ENCODE measurements at regions not wholly inside any gene's neighbourhood (a gene's known extent, or its start where the extent isn't known, plus 50 kb on each side); places are given as distances from the start of the nearest gene placed in this dataset.

DNA sequence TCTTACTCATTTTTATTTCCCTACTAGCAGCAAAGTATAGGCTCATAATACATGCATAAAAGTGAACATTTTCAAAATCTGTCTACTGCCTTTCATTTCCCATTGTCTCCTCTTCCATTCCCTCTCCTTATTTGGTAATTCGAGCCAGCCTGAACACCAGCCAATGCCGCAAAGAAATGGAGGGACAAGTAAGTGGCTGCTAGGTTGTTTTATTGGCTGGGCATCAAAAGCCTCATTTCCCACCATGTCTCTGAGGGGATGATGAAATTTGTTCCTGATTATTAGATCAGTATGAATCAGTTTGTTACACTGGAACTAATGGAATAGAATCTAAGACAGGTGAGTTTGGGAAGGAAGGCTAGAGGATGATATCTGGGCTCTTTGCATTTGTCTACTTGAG is 143.5 kb downstream of the KCNA5 start:
- Histone ChIP-seq H3K4me3 (ENCODE audit: low read length) (no peak overlapping the region), H3K4me1 (ENCODE audit: control insufficient read depth, insufficient read depth, low read length) (no peaks in the 10 kb centered on the region), H3K27ac (ENCODE audit: low read depth, low read length) (no peak overlapping the region), H3K36me3 (ENCODE audit: control insufficient read depth, insufficient read depth, low read length) (no peaks in the 10 kb centered on the region), H3K27me3 (ENCODE audit: control insufficient read depth, insufficient read depth, low read length) (no peaks in the 10 kb centered on the region), H3K9ac (ENCODE audit: low read length) (no peak overlapping the region)

DNA sequence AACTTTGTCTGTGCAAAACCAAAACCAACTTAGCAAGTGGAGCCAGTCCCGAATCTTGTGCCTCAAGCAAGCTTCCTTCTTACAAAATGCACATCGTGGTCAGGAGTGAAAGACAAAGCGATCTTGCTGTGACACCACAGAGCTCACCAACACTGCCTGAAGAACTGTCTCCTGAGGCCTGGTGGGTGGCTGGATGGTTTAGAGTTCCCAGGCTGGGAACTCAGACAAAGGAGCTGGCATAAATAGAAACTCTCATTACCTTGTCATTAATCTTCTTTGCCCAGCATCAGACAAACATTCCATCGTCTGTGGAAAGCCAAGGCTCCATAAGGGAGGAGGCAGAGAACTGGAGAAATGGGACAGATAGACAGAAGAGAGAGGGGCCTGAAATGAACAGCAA is 144.8 kb downstream of the KCNA5 start:
- H3K4me1 ChIP-seq (ENCODE audit: control insufficient read depth, insufficient read depth, low read length), result no peaks in the 10 kb centered on the region
- no peak overlapping the region for H3K9ac ChIP-seq (ENCODE audit: low read length)
- H3K27me3 ChIP-seq (ENCODE audit: control insufficient read depth, insufficient read depth, low read length), result no peaks in the 10 kb centered on the region
- no peak overlapping the region for H3K4me3 ChIP-seq (ENCODE audit: low read length)
- no peaks in the 10 kb centered on the region for H3K36me3 ChIP-seq (ENCODE audit: control insufficient read depth, insufficient read depth, low read length)
- no peak overlapping the region for H3K27ac ChIP-seq (ENCODE audit: low read depth, low read length)

DNA sequence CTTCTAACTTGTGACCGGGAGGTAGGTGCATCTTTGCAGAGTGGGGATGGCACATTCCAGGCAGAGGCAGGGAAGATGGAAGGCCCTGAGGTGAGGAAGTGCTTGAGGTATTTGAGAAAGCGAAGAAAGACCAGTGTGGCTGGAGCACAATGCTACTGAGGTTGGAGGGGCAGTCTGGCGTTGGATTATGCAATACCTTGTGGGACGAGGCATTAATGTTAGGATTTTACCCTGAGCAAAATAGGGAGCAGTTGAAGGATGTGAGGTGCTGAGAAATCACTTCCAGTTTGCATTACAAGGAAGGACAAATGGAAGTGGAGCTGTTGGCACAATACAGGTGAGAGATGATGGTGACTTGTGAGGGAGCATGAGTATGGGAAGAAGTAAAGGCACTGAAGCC is 145.5 kb downstream of the KCNA5 start:
- no peaks in the 10 kb centered on the region for H3K4me1 ChIP-seq (ENCODE audit: control insufficient read depth, insufficient read depth, low read length)
- H3K9ac ChIP-seq (ENCODE audit: low read length), result no peak overlapping the region
- no peak overlapping the region for H3K4me3 ChIP-seq (ENCODE audit: low read length)
- H3K27me3 ChIP-seq (ENCODE audit: control insufficient read depth, insufficient read depth, low read length), result no peaks in the 10 kb centered on the region
- H3K27ac ChIP-seq (ENCODE audit: low read depth, low read length), result no peak overlapping the region
- H3K36me3 ChIP-seq (ENCODE audit: control insufficient read depth, insufficient read depth, low read length), result no peaks in the 10 kb centered on the region

DNA sequence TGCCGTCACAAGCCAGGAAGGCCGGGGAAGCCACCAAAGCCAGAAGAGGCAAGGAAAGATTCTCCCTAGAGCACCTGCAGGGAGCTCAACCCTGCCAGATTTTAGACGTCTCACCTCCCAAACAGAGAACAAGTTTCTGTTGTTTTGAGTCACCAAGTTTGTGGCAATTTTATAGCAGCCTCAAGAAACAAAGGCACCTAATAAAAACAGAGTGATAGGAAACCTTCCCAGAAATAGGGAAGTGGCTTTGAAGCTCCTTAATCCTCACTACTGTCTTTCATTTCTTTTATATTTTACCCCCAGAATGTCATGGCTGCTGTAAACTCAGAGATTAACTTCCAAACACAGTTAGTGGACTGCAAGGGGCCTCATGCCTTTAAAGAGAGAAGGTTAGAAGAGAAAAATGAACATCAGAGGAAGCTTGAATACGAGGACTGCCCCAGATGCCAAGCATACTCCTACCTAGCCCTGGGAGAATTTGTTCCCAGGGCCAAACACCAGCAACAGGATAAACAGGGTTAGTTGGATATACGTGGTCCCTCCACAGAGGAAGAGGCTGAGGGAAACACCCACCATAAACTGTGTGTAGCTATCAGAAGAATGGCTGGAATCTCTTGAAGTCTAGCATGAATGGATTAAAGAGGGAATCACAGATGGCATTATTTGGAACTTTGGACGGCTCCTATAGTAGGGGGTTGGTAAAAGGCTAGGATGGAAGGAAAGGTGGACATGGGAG is 148.3 kb downstream of the KCNA5 start:
- H3K4me1 ChIP-seq (ENCODE audit: control insufficient read depth, insufficient read depth, low read length), result no peaks in the 10 kb centered on the region
- H3K27me3 ChIP-seq (ENCODE audit: control insufficient read depth, insufficient read depth, low read length), result no peaks in the 10 kb centered on the region
- H3K9ac ChIP-seq (ENCODE audit: low read length), result no peak overlapping the region
- no peak overlapping the region for H3K27ac ChIP-seq (ENCODE audit: low read depth, low read length)
- H3K36me3 ChIP-seq (ENCODE audit: control insufficient read depth, insufficient read depth, low read length), result no peaks in the 10 kb centered on the region
- H3K4me3 ChIP-seq (ENCODE audit: low read length), result no peak overlapping the region

DNA sequence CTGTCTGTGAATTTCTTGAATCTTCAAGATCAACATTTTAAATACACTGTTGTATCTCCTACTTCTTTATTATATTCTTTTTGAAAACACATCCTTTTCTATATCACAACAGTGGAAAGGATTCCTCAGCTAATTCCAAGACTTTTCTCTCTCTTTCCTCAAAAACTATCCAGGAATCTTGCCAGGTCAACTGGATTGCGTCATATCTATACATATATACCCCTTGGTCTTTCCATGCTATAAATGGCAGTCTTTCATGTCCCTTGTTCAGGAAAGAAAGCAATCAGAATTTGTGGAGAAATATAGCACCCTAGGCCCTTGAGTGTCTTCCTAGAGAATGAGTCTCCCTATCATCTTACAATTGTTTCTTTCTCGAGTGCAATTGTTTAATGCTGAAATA is 149.0 kb downstream of the KCNA5 start:
- no peak overlapping the region for H3K9ac ChIP-seq (ENCODE audit: low read length)
- no peaks in the 10 kb centered on the region for H3K27me3 ChIP-seq (ENCODE audit: control insufficient read depth, insufficient read depth, low read length)
- no peak overlapping the region for H3K4me3 ChIP-seq (ENCODE audit: low read length)
- H3K36me3 ChIP-seq (ENCODE audit: control insufficient read depth, insufficient read depth, low read length), result no peaks in the 10 kb centered on the region
- no peak overlapping the region for H3K27ac ChIP-seq (ENCODE audit: low read depth, low read length)
- H3K4me1 ChIP-seq (ENCODE audit: control insufficient read depth, insufficient read depth, low read length), result no peaks in the 10 kb centered on the region

DNA sequence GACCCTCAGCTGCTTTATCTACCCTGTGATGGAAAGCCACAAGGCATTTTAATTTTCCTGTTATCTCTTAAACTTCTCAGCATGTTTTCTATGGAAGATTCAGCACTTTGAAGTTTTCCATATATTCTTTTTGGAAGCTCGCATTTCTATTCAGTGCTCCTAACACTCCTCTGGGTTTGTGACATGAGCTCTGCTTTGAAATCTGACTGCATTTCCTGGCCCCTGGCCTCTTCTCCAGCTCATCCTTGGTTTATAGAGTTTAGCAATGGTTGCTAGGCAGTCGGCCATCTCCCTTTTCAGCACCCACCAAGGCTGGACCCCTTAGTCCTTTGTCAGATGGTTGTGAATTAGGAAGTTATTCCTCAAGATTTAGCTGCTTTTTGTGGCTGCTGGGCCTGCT is 150.6 kb downstream of the KCNA5 start:
- Histone ChIP-seq H3K4me1 (ENCODE audit: control insufficient read depth, insufficient read depth, low read length) (no peaks in the 10 kb centered on the region), H3K27ac (ENCODE audit: low read depth, low read length) (no peak overlapping the region), H3K9ac (ENCODE audit: low read length) (no peak overlapping the region), H3K4me3 (ENCODE audit: low read length) (no peak overlapping the region), H3K27me3 (ENCODE audit: control insufficient read depth, insufficient read depth, low read length) (no peaks in the 10 kb centered on the region), H3K36me3 (ENCODE audit: control insufficient read depth, insufficient read depth, low read length) (no peaks in the 10 kb centered on the region)

DNA sequence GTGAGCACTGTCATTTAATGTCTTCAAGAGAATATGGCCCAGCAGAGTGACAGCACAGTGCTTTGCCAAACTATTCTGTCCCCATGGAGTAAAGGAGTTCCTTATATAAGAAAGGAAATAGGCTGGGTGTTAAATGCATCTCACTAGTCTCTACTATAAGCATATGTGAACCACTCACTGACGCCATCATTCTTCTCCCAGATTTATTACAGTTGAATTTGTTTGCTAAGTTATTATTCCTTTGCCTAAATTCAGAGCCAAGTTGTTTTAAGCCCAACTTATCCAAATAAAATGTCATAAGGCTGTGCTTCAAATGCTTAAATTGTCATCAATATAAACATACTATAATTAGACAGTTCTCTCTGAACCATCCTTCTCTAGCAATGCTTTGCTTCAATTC is 151.6 kb downstream of the KCNA5 start:
- Histone ChIP-seq H3K27ac (ENCODE audit: low read depth, low read length) (no peak overlapping the region), H3K4me1 (ENCODE audit: control insufficient read depth, insufficient read depth, low read length) (no peaks in the 10 kb centered on the region), H3K9ac (ENCODE audit: low read length) (no peak overlapping the region), H3K4me3 (ENCODE audit: low read length) (no peak overlapping the region), H3K27me3 (ENCODE audit: control insufficient read depth, insufficient read depth, low read length) (no peaks in the 10 kb centered on the region), H3K36me3 (ENCODE audit: control insufficient read depth, insufficient read depth, low read length) (no peaks in the 10 kb centered on the region)

DNA sequence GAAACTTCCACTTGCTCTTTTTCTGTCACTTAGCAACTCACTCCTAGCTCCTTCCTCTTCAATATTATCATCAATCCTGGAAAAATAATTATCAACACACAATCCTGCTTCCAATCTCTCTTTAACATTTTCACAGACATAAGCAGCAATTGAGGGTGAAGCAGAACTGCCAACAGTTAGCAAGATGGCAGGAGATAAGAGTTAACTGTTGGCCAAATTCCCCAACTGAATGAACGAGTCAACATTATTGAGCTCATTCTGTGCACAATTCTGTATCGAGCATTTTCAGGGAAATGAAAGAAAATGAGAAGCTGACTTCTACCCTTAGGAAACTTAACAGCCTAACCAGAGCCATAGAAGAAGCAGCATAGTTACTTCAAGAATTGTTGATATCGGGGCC is 152.0 kb downstream of the KCNA5 start:
- Histone ChIP-seq H3K4me1 (ENCODE audit: control insufficient read depth, insufficient read depth, low read length) (no peaks in the 10 kb centered on the region), H3K9ac (ENCODE audit: low read length) (no peak overlapping the region), H3K36me3 (ENCODE audit: control insufficient read depth, insufficient read depth, low read length) (no peaks in the 10 kb centered on the region), H3K4me3 (ENCODE audit: low read length) (no peak overlapping the region), H3K27ac (ENCODE audit: low read depth, low read length) (no peak overlapping the region), H3K27me3 (ENCODE audit: control insufficient read depth, insufficient read depth, low read length) (no peaks in the 10 kb centered on the region)

DNA sequence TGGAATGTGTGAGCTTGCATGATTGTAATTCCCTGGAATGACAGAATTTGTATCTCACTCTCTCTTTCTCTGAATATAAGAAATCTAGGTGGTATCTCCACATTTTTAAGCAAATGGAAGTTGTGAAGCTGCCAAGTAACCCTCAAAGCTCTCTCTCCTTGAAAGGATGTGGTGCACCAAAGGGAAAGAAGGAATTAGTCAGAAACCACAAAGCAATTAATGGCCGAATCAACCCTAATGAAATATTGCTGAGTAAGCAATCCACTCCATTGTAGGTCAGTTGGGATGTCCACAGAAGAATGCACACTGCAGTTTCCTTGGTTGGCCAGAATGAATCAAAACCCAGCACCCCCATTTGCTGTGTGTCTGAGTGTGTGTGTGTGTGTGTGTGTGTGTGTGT is 153.5 kb downstream of the KCNA5 start:
- Histone ChIP-seq H3K9ac (ENCODE audit: low read length) (no peak overlapping the region), H3K4me1 (ENCODE audit: control insufficient read depth, insufficient read depth, low read length) (no peaks in the 10 kb centered on the region), H3K27me3 (ENCODE audit: control insufficient read depth, insufficient read depth, low read length) (no peaks in the 10 kb centered on the region), H3K27ac (ENCODE audit: low read depth, low read length) (no peak overlapping the region), H3K36me3 (ENCODE audit: control insufficient read depth, insufficient read depth, low read length) (no peaks in the 10 kb centered on the region), H3K4me3 (ENCODE audit: low read length) (no peak overlapping the region)

DNA sequence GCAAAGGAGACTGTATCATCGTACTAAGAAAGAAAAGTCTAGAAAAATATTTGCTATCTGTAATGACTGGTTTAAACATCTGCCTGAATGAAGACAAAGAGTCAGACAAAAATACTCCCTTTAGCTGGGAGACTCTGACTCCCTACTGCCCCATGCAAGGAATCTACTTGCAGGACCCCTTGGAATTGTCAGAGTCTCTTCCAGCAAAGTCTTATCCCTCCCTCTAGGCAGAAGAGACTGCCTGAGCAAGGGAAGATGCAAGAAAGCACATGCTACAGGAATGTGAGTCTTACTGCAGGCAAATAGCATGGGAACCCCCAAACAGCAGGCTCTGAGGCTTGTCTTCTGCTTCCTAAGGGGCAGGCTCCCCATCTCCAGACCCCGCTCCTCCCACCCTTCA is 154.0 kb downstream of the KCNA5 start:
- Histone ChIP-seq H3K4me1 (ENCODE audit: control insufficient read depth, insufficient read depth, low read length) (no peaks in the 10 kb centered on the region), H3K36me3 (ENCODE audit: control insufficient read depth, insufficient read depth, low read length) (no peaks in the 10 kb centered on the region), H3K4me3 (ENCODE audit: low read length) (no peak overlapping the region), H3K9ac (ENCODE audit: low read length) (no peak overlapping the region), H3K27me3 (ENCODE audit: control insufficient read depth, insufficient read depth, low read length) (no peaks in the 10 kb centered on the region), H3K27ac (ENCODE audit: low read depth, low read length) (no peak overlapping the region)

DNA sequence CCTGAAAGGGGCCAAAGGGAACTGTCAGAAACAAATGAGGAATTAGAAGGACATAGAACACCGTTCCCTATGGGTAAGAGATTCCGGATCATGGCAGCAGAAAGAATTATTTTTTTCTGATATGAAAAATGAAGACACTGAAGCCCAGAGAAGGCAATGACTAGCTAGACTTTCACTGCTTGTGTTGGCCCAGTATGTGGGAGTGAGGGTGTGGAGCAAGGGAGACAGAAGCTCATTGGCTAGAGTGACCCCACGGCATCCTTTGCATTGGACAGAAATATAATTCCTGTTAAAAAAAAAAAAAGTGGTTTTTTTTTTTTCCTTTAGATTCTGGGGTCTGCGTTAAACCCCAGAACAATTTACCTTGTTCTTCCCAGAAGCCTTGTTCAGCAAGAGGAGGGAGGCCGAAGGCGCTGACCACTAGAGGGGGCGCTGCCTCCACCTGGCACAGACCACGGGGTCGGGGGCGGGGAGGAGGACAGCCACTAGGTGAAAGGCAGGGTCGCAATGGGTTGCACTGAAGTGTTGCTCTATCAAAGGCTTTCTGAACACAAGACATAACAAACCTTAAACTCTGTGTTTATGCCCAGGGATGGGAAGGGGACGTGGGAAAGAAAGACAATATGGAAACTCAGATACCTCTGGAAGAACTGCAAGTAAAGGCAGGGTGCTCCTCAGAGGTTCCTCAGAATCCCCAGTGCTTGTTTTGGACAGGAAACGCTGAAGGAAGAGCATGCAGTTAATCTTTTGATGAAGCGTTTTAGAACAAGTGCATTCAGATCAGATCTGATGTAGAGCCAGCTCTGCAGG is 156.8 kb downstream of the KCNA5 start:
- H3K36me3 ChIP-seq (ENCODE audit: control insufficient read depth, insufficient read depth, low read length), result no peaks in the 10 kb centered on the region
- H3K4me1 ChIP-seq (ENCODE audit: control insufficient read depth, insufficient read depth, low read length), result no peaks in the 10 kb centered on the region
- H3K27ac ChIP-seq (ENCODE audit: low read depth, low read length), result no peak overlapping the region
- no peak overlapping the region for H3K9ac ChIP-seq (ENCODE audit: low read length)
- no peaks in the 10 kb centered on the region for H3K27me3 ChIP-seq (ENCODE audit: control insufficient read depth, insufficient read depth, low read length)
- no peak overlapping the region for H3K4me3 ChIP-seq (ENCODE audit: low read length)

DNA sequence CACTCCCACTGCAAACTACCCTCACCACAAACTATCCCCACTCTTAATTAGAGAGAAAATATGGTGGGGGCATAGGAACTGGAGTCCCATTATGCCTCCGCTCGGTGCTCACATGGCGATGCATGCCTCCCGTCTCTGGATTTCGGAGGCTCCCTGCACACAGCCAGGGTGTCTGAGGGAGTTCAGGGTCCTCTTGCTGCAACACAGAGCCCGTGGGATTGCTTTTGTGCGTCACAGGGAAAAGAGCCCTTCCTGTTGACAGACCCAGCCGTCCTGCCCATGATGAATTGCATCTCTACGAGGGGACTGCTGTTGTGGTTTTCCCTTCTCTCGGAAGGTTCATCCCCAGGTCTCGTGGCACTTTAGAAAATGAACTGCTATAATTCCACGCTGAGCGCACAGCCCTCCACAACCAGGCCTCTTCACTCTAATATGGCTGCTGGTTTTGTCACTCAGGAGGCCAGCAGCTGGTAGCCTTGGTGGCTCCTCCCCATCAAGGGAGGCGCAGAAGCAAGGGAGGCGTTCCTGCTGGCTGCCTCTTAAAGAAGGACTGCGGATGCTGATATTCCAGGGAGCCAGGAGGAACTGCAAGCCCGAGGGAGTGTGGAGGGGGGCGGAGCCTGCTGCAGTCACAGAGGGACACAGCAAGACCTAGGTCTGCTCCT is 158.0 kb downstream of the KCNA5 start:
- no peak overlapping the region for H3K4me3 ChIP-seq (ENCODE audit: low read length)
- H3K9ac ChIP-seq (ENCODE audit: low read length), result no peak overlapping the region
- H3K27ac ChIP-seq (ENCODE audit: low read depth, low read length), result no peak overlapping the region
- no peaks in the 10 kb centered on the region for H3K27me3 ChIP-seq (ENCODE audit: control insufficient read depth, insufficient read depth, low read length)
- no peaks in the 10 kb centered on the region for H3K4me1 ChIP-seq (ENCODE audit: control insufficient read depth, insufficient read depth, low read length)
- H3K36me3 ChIP-seq (ENCODE audit: control insufficient read depth, insufficient read depth, low read length), result no peaks in the 10 kb centered on the region

Measured in rectal smooth muscle tissue (tissue), 1 donor.